ENCODE measurements at regions not wholly inside any gene's neighbourhood (a gene's known extent, or its start where the extent isn't known, plus 50 kb on each side); places are given as distances from the start of the nearest gene placed in this dataset.
"Not testable (repeated sequence)": the region's sequence is repeated elsewhere in the genome, so short reads cannot be mapped to it uniquely, and the experiment has no call there.

- intact Hi-C loops (cut with DNase I), result no loop called here
- ATAC-seq, result no peak
- no peaks in the 10 kb centered on the region for H3K9me3 ChIP-seq
Observed at GRCh38 chr2:39581866-39582265, 83.9 kb upstream of the TMEM178A start.

GRCh38 chr2:39583213-39583612 is 82.5 kb upstream of the TMEM178A start:
- H3K27me3 ChIP-seq, result no peaks in the 10 kb centered on the region
- no peak for ATAC-seq
- TF ChIP-seq, protein P1, sequence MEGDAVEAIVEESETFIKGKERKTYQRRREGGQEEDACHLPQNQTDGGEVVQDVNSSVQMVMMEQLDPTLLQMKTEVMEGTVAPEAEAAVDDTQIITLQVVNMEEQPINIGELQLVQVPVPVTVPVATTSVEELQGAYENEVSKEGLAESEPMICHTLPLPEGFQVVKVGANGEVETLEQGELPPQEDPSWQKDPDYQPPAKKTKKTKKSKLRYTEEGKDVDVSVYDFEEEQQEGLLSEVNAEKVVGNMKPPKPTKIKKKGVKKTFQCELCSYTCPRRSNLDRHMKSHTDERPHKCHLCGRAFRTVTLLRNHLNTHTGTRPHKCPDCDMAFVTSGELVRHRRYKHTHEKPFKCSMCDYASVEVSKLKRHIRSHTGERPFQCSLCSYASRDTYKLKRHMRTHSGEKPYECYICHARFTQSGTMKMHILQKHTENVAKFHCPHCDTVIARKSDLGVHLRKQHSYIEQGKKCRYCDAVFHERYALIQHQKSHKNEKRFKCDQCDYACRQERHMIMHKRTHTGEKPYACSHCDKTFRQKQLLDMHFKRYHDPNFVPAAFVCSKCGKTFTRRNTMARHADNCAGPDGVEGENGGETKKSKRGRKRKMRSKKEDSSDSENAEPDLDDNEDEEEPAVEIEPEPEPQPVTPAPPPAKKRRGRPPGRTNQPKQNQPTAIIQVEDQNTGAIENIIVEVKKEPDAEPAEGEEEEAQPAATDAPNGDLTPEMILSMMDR (IDR thresholded peaks at IDR 0.05), result no peak

More at GRCh38 chr2:39581866-39582265, 83.9 kb upstream of the TMEM178A start:
- DNase-seq, result no peak
- H3K4me1 ChIP-seq, result no peaks in the 10 kb centered on the region
- no peaks in the 10 kb centered on the region for H3K27me3 ChIP-seq
- no peak overlapping the region for H3K4me3 ChIP-seq
- TF ChIP-seq, protein P1 (IDR thresholded peaks at IDR 0.05), result no peak
- H3K27ac ChIP-seq, result no peak overlapping the region
- H3K36me3 ChIP-seq, result no peaks in the 10 kb centered on the region

GRCh38 chr2:39583781-39584180 is 81.9 kb upstream of the TMEM178A start:
- Histone ChIP-seq H3K27ac (no peak overlapping the region), H3K4me1 (no peaks in the 10 kb centered on the region), H3K9me3 (no peaks in the 10 kb centered on the region), H3K36me3 (no peaks in the 10 kb centered on the region), H3K4me3 (no peak overlapping the region), H3K27me3 (no peaks in the 10 kb centered on the region)
- DNase-seq (no peak), ATAC-seq (no peak)
- intact Hi-C loops (cut with DNase I), result no loop called here
- TF ChIP-seq, protein P1 (IDR thresholded peaks at IDR 0.05), result no peak

More at GRCh38 chr2:39583213-39583612, 82.5 kb upstream of the TMEM178A start:
- H3K4me1 ChIP-seq, result no peaks in the 10 kb centered on the region
- no peaks in the 10 kb centered on the region for H3K36me3 ChIP-seq
- intact Hi-C loops (cut with DNase I), result no loop called here
- no peak overlapping the region for H3K4me3 ChIP-seq
- H3K27ac ChIP-seq, result no peak overlapping the region
- H3K9me3 ChIP-seq, result no peaks in the 10 kb centered on the region
- DNase-seq, result no peak

DNA sequence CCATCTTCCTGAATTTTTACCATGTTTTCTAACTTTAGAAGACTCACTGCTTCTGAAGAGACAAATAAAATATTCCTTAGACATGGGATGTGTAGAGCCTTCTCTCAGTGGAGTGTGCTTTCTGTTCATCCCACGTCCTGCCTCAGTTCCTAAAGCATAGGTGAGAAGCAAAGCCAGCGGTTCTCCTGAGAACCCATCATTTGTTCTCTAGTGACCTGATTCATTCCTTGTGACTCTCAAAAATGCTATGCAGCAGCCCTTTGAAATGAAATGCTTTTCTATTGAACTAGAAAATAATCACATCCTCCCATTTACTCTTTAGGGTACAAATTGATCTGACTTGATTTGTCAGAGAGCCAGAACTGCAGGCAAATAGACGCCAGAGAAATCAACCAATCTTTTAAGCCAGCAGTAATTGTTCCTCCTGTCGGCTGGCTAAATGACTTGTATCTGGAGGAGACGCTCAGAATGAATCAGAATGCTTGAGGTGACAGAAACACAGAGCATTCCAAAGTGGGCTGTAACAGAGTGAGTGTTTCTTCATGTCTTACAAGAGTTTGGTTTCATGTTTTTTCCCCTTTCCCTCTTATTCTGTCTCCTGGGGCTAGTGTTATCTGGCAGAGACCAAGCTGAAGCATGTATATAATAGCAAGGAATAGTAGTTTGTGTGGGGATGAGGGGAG is 81.3 kb upstream of the TMEM178A start:
- Histone ChIP-seq H3K27ac (no peak overlapping the region), H3K4me3 (no peak overlapping the region), H3K9me3 (no peaks in the 10 kb centered on the region), H3K36me3 (no peaks in the 10 kb centered on the region), H3K27me3 (no peaks in the 10 kb centered on the region), H3K4me1 (no peaks in the 10 kb centered on the region)
- ATAC-seq (no peak), DNase-seq (no peak)
- intact Hi-C loops (cut with DNase I), result no loop called here
- TF ChIP-seq, protein P1 (IDR thresholded peaks at IDR 0.05), result no peak

DNA sequence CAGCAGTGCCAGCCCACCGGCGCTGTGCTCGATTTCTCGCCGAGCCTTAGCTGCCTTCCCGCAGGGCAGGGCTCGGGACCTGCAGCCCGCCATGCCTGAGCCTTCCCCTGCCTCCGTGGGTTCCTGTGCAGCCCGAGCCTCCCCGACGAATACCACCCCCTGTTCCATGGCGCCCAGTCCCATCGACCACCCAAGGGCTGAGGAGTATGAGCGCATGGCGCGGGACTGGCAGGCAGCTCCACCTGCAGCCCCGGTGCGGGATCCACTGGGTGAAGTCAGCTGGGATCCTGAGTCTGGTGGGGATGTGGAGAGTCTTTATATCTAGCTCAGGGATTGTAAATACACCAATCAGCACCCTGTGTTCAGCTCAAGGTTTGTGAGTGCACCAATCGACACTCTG is 80.2 kb upstream of the TMEM178A start:
- H3K9me3 ChIP-seq; ATAC-seq; H3K36me3 ChIP-seq; H3K4me3 ChIP-seq; H3K4me1 ChIP-seq; intact Hi-C loops (cut with DNase I); H3K27me3 ChIP-seq; H3K27ac ChIP-seq; DNase-seq: not testable (repeated sequence)

DNA sequence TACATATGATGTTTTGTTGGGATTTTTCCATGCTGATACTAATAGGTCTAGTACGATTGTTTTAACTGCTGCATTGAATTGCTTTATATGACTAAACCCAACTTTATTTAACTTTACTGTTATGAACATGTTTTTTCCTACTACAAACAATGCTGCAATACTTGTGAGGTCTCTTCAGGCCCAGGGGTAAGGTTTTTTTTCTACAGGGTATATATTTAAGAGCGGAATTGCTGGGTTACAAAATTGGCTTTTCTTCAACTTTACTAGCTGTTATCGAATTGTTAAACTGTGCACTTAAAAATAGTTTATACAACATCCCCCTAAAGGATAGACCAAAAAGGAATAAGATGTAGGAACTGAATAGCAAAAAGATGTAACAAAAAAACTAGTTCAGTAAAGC is 78.5 kb upstream of the TMEM178A start:
- DNase-seq (no peak), ATAC-seq (no peak)
- Histone ChIP-seq H3K4me3 (no peak overlapping the region), H3K4me1 (no peaks in the 10 kb centered on the region), H3K27ac (no peak overlapping the region), H3K36me3 (no peaks in the 10 kb centered on the region), H3K9me3 (no peaks in the 10 kb centered on the region), H3K27me3 (no peaks in the 10 kb centered on the region)
- intact Hi-C loops (cut with DNase I), result no loop called here
- TF ChIP-seq, protein P1 (IDR thresholded peaks at IDR 0.05), result no peak

Data from upper lobe of right lung (tissue), 1 donor.